HG02870 (cell line): ENCODE measurements at regions not wholly inside any gene's neighbourhood (a gene's known extent, or its start where the extent isn't known, plus 50 kb on each side); places are given as distances from the start of the nearest gene placed in this dataset.

Experiments used
- ATAC-seq: cut with Tn5 transposase; IDR thresholded peaks from one replicate; pipeline ENCODE4 v1.9.1; 2021; ENCODE audit warnings: mild to moderate bottlenecking, moderate library complexity; ENCODE audit not compliant: unreplicated experiment

- no peak for ATAC-seq
Measured at GRCh38 chr22:48175721-48176120, 1413.3 kb downstream of the TBC1D22A start.

- no peak for ATAC-seq
Measured at GRCh38 chr22:48173773-48174160, 1411.3 kb downstream of the TBC1D22A start.

- ATAC-seq: no peak
Measured at GRCh38 chr22:48173061-48173772, 1410.8 kb downstream of the TBC1D22A start.

- no peak for ATAC-seq
Measured at GRCh38 chr22:48171271-48171691, 1408.8 kb downstream of the TBC1D22A start.

- ATAC-seq: no peak
Measured at GRCh38 chr22:48169227-48169626, 1406.8 kb downstream of the TBC1D22A start.

- no peak for ATAC-seq
Measured at GRCh38 chr22:48167238-48167637, 1404.8 kb downstream of the TBC1D22A start.

GRCh38 chr22:48161298-48161697 lies 1398.8 kb downstream of the TBC1D22A start:
- ATAC-seq: no peak

GRCh38 chr22:48157676-48158075 lies 1395.2 kb downstream of the TBC1D22A start:
- ATAC-seq: no peak

GRCh38 chr22:48156603-48157355 lies 1394.3 kb downstream of the TBC1D22A start:
- no peak for ATAC-seq

- no peak for ATAC-seq
Measured at GRCh38 chr22:48155446-48155845, 1393.0 kb downstream of the TBC1D22A start.

GRCh38 chr22:48154943-48155240 lies 1392.4 kb downstream of the TBC1D22A start:
- ATAC-seq: no peak

GRCh38 chr22:48154169-48154942 lies 1391.9 kb downstream of the TBC1D22A start:
- ATAC-seq: no peak

- no peak for ATAC-seq
Measured at GRCh38 chr22:48153726-48154125, 1391.3 kb downstream of the TBC1D22A start.

GRCh38 chr22:48152916-48153315 lies 1390.5 kb downstream of the TBC1D22A start:
- no peak for ATAC-seq

GRCh38 chr22:48152164-48152775 lies 1389.8 kb downstream of the TBC1D22A start:
- ATAC-seq: no peak

- ATAC-seq: no peak
Measured at GRCh38 chr22:48151641-48152040, 1389.2 kb downstream of the TBC1D22A start.

GRCh38 chr22:48147831-48148230 lies 1385.4 kb downstream of the TBC1D22A start:
- ATAC-seq: no peak

GRCh38 chr22:48147404-48147803 lies 1385.0 kb downstream of the TBC1D22A start:
- ATAC-seq: no peak

- no peak for ATAC-seq
Measured at GRCh38 chr22:48146426-48146825, 1384.0 kb downstream of the TBC1D22A start.

GRCh38 chr22:48145738-48146137 lies 1383.3 kb downstream of the TBC1D22A start:
- no peak for ATAC-seq

- no peak for ATAC-seq
Measured at GRCh38 chr22:48144318-48144717, 1381.9 kb downstream of the TBC1D22A start.
